Activated naive CD8-positive, alpha-beta T cell treated with anti-CD3 and anti-CD28 coated beads for 36 hours (primary cell): ENCODE measurements at regions not wholly inside any gene's neighbourhood (a gene's known extent, or its start where the extent isn't known, plus 50 kb on each side); places are given as distances from the start of the nearest gene placed in this dataset.
"Not testable (repeated sequence)": the region's sequence is repeated elsewhere in the genome, so short reads cannot be mapped to it uniquely, and the experiment has no call there.

Source experiments
- DNase-seq: peaks from one replicate; pipeline ENCODE4 v3.0.0; 2021
- H3K27ac Mint-ChIP-seq: one replicate; pipeline ENCODE4 v1.8.0; 2022; ENCODE audit warnings: mild to moderate bottlenecking, moderate library complexity, mixed read lengths
- H3K27me3 Mint-ChIP-seq: one replicate; pipeline ENCODE4 v1.8.0; 2022; ENCODE audit warnings: mild to moderate bottlenecking, mixed read lengths
- H3K36me3 Mint-ChIP-seq: one replicate; pipeline ENCODE4 v1.8.0; 2021; ENCODE audit warnings: mild to moderate bottlenecking, mixed read lengths
- H3K4me1 Mint-ChIP-seq: one replicate; pipeline ENCODE4 v1.8.0; 2021; ENCODE audit warnings: mixed read lengths
- H3K4me3 Mint-ChIP-seq: one replicate; pipeline ENCODE4 v1.8.0; 2022; ENCODE audit warnings: mild to moderate bottlenecking, moderate library complexity, mixed read lengths
- H3K9me3 Mint-ChIP-seq: one replicate; pipeline ENCODE4 v1.8.0; 2022; ENCODE audit warnings: mixed read lengths

DNA sequence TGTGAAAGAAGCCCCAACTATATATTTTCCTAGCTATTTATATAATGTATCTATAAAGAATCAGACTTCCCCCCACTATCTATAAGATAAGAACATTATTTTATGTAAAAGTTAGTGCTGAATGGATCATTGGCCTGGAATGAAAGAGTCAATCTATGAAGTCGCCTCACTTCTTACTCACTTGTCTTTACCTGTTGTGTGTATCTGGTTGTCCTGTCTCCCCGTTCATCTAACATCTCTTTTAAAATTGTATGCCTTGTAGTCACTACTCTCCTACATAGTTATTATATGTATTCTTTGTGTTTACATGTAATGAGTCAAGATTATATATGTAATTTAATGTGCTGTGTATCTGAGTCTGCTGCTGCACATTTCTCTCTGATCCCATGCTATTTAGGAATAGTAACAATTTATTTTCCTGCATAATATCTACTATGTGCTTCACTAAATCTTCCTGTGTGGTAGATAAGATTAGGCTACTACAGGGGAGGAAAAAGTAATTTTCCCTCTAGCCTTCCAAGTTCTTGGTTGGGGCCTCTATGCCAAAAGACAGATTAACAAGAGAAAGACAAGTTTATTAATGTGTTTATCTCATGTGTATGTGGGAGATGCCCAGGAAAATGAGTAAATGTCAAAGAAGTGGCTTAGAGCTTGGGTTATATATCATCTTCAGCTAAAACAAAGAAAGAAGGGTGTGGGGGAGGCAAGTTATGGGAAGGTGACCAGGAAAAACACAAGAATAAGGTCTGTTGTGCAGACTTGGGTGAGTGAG, 77.6 kb upstream of the FRMPD4 start:
- Mint-ChIP-seq H3K9me3 (no peaks in the 10 kb centered on the region), H3K36me3 (no peaks in the 10 kb centered on the region), H3K27me3 (peaks cover 4% of the 10 kb centered on the region), H3K27ac (no peak overlapping the region), H3K4me3 (no peak overlapping the region), H3K4me1 (no peaks in the 10 kb centered on the region)
- no peak for DNase-seq

DNA sequence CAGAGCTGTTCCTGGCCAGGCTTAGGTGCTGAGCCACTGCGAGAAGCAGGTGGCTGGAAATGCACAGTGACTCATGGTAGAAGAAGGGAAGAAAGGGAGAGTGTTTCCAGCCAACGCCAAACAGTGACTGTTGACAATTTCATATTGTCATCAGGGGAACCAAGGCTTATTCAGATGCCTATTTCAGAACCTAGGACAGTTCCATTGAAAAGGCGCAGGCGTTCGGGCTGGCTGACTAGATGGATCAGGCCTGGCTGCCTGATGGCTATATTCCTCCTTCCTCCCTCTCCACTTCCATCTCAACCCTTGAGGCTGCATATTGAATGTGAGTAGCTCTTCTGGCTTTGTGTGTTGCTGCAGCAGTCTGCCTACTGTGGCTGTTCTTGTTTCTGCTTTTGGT, 73.0 kb upstream of the FRMPD4 start:
- no peaks in the 10 kb centered on the region for H3K36me3 Mint-ChIP-seq
- H3K9me3 Mint-ChIP-seq: no peaks in the 10 kb centered on the region
- H3K27ac Mint-ChIP-seq: no peak overlapping the region
- H3K4me3 Mint-ChIP-seq: no peak overlapping the region
- peaks cover 10% of the 10 kb centered on the region for H3K27me3 Mint-ChIP-seq
- DNase-seq: no peak
- H3K4me1 Mint-ChIP-seq: no peaks in the 10 kb centered on the region

DNA sequence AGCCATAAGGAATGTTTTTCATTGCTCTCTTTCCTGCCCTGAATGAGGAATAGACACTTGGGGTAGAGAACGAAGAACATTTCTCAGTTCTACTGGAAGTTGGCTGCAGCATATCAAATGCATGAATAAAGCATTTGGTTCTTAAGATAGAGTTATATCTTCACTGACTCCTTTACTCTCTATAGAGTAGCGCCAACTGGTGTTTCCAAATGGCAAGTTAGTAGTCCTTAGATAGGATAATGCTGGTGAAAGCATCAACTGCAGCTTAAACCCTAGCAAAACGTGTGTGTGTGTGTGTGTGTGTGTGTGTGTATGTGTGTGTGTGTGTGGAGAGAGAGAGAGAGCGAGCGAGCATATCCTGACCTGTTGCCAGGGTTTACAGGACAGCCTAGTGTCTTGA, 62.2 kb upstream of the FRMPD4 start:
- Mint-ChIP-seq H3K27ac (no peak overlapping the region), H3K4me1 (no peaks in the 10 kb centered on the region), H3K4me3 (no peak overlapping the region), H3K36me3 (no peaks in the 10 kb centered on the region), H3K9me3 (no peaks in the 10 kb centered on the region), H3K27me3 (peaks cover 14% of the 10 kb centered on the region)
- no peak for DNase-seq

DNA sequence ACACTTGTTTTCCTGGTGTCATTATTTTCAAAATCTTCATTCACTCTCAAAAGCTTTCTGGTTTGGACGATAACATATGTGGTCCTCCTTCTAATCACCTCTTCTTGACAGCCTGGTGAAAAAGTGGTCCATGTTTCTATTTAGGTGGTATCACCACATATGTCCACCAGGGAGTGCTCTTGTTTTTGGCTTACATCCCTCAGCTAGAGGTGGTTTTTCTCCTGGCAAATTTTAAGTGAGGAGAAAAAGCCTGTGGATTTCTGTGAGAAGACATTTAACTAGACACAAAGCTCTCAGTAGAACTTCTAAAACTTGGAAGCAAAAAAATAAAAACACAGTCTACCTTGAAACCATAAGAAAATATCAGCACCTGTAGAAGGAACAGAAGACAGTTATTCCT, 58.0 kb upstream of the FRMPD4 start:
- no peak for DNase-seq

DNA sequence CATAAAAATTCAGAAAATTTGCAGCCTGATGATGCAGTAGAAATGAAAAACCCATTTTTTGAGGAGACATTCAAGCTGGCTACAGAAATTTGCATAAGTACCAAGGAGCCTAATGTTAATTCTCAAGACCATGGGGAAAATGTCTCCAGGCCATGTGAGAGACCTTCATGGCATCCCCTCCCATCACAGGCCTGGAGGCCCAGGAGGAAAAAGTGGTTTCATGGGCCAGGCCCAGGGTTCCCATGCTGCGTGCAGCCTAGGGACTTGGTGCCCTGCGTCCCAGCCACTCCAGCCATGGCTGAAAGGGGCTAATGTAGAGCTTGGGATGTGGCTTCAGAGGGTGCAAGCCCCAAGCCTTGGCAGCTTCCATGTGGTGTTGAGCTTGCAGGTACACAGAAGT, 55.3 kb upstream of the FRMPD4 start:
- H3K27me3 Mint-ChIP-seq, DNase-seq, H3K36me3 Mint-ChIP-seq, H3K9me3 Mint-ChIP-seq, H3K4me1 Mint-ChIP-seq, H3K27ac Mint-ChIP-seq, H3K4me3 Mint-ChIP-seq: not testable (repeated sequence)

More for the DNA sequence above, 58.0 kb upstream of the FRMPD4 start:
- no peak overlapping the region for H3K27ac Mint-ChIP-seq
- H3K4me1 Mint-ChIP-seq: no peaks in the 10 kb centered on the region
- H3K27me3 Mint-ChIP-seq: peaks cover 14% of the 10 kb centered on the region
- H3K4me3 Mint-ChIP-seq: no peak overlapping the region
- H3K36me3 Mint-ChIP-seq: no peaks in the 10 kb centered on the region
- H3K9me3 Mint-ChIP-seq: no peaks in the 10 kb centered on the region
